ENCODE measurements at regions not wholly inside any gene's neighbourhood (a gene's known extent, or its start where the extent isn't known, plus 50 kb on each side); places are given as distances from the start of the nearest gene placed in this dataset.

- TF ChIP-seq EZH2 (IDR thresholded peaks at IDR 0.05; ENCODE audit: insufficient read depth, poor library complexity, severe bottlenecking) (no peak), EZH2phosphoT487 (IDR thresholded peaks at IDR 0.05; ENCODE audit: insufficient read depth, low read depth) (no peak)
Measured at GRCh38 chr21:19076031-19076430, 672.4 kb upstream of the TMPRSS15 start.
